ENCODE measurements at regions not wholly inside any gene's neighbourhood (a gene's known extent, or its start where the extent isn't known, plus 50 kb on each side); places are given as distances from the start of the nearest gene placed in this dataset.

- DNase-seq (ENCODE audit: low read depth in 2 of 3, low spot score in 1 of 3): no peak
Observed at GRCh38 chr9:107064378-107064777, 201.4 kb downstream of the ZNF462 start.

DNA sequence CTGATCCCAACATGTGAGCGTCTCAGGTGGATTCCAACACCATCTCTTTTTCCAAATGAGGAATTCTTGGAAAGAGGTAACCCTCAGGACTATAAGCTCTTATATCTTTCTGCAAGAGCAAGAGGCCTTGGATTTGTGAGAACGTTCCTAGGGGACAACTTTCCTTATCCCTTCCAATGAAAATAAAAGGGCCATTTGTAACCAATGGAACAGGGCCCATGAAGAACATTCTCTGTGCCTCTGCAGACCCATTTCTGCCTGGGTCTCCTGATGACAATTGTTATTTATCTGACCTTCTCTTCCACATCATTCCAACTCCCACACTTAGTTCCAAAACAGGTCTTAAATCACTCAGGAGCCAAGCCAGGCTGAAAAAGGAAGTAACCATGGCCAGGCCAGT, 202.6 kb downstream of the ZNF462 start:
- DNase-seq (ENCODE audit: low read depth in 2 of 3, low spot score in 1 of 3): no peak

DNA sequence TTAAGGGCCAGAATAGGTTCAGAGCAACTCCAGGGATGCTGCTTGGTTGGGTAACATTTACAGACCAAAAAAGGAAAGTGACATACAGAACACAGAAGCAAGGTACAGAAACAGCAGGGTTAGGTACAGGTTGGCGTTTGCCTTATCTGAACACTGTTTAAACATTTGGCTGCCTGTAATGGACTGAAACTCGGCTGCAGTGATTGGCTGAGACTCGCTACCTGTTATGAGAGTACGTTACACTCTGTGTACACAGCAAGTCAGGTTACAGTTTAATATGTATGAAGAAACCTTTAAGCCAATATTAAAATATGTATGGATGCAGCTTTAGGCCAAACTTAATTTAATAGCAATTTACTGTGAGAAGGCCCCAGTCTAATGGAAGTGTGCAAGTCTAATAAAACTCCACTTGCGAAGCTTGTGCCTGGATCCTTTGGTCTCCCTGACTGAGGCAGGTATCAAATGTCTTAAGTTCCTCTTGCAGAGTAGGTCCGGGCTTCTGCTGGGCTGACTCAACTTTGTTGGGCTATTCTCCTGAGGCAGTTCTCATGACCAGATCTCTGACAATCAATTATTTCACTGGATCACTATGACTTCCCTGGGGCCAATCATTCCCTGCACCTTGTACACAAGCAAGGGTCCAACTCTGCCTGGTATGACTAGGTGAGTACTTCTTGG, 204.9 kb downstream of the ZNF462 start:
- DNase-seq (ENCODE audit: low read depth in 2 of 3, low spot score in 1 of 3): no peak

DNA sequence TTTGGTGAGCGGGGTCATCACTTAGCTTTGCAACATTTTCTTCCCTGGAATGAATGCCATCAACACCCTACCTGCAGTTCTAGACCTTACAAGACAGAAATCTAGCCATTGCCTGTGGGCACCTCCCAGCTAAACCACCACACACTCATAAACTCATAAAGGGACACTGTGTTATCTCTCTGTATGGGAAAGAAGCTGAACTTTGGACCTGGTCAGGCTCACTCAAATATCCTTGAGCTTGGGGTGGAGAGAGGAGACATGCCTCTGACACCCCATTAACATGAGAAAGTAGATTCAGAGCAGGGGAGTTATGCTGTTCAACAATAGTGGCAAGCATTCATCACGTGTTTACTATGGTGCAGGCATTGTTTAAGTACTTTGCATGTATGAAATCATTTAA, 205.6 kb downstream of the ZNF462 start:
- DNase-seq (ENCODE audit: low read depth in 2 of 3, low spot score in 1 of 3): no peak

- DNase-seq (ENCODE audit: low read depth in 2 of 3, low spot score in 1 of 3): no peak
Observed at GRCh38 chr9:107070586-107070985, 207.6 kb downstream of the ZNF462 start.

DNA sequence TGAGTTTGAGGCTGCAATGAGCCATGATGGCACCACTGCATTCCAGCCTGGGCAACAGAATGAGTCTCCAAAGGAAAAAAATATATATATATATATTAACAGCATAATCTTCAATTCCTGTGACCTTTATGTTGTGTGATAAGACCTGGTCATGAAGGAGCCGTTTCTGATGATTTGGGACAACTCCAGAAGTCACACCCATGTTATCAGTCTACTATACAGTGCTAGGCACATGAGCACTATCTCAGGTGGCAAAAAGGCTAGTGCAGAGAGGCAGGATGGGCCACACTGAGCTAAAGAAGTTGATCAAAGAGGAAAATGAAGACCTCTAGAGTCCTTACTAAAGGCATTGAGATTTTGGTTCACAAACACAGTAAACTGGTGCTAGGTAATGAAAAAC, 205.0 kb upstream of the RAD23B start:
- no peak for DNase-seq (ENCODE audit: low read depth in 2 of 3, low spot score in 1 of 3)

DNA sequence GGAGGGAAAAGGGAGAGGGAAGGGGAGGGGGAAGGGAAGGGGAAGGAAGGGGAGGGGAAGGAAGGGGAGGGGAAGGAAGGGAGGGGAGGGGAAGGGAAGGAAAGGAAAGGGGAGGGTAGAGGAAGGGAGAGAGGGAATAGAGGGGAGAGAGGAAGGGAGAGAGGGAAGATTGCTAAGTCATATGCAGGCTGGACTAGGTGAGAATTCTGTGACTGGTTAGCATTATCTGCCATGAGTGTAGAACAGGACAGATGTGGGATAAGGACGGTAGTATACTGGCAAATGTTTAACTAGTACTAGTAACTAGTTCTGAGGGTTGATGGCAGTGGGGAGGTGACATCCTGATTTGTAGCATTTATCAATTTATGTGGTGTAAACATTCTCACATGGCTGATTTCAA, 203.5 kb upstream of the RAD23B start:
- no peak for DNase-seq (ENCODE audit: low read depth in 2 of 3, low spot score in 1 of 3)

DNA sequence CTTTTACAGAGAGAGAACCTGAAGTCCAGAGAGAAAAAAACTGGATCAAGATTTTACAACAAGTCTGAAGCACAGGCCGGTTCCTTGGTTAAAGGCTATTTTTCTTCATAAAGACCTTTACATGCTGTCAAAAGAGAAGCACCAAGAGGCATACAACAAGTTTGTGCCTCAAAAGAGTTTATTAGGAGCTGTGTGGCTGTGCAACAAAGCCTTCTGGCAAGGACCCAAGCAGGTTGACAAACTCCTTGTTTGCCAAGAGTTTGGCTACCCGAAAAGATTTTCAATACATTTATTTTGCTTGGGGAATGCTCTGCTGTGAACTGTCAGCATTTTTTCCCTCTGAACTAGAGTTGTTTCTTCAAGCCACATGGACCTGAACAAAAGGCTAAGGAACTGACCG, 202.9 kb upstream of the RAD23B start:
- no peak for DNase-seq (ENCODE audit: low read depth in 2 of 3, low spot score in 1 of 3)

- no peak for DNase-seq (ENCODE audit: low read depth in 2 of 3, low spot score in 1 of 3)
Observed at GRCh38 chr9:107086460-107086859, 196.6 kb upstream of the RAD23B start.

GRCh38 chr9:107087222-107087621, 195.9 kb upstream of the RAD23B start:
- DNase-seq (ENCODE audit: low read depth in 2 of 3, low spot score in 1 of 3): no peak

GRCh38 chr9:107090218-107090617, 192.9 kb upstream of the RAD23B start:
- DNase-seq (ENCODE audit: low read depth in 2 of 3, low spot score in 1 of 3): no peak

GRCh38 chr9:107093365-107094060, 189.6 kb upstream of the RAD23B start:
- DNase-seq (ENCODE audit: low read depth in 2 of 3, low spot score in 1 of 3): no peak

- DNase-seq (ENCODE audit: low read depth in 2 of 3, low spot score in 1 of 3): no peak
Observed at GRCh38 chr9:107094370-107094769, 188.7 kb upstream of the RAD23B start.

- no peak for DNase-seq (ENCODE audit: low read depth in 2 of 3, low spot score in 1 of 3)
Observed at GRCh38 chr9:107100591-107100990, 182.5 kb upstream of the RAD23B start.

- DNase-seq (ENCODE audit: low read depth in 2 of 3, low spot score in 1 of 3): no peak
Observed at GRCh38 chr9:107102011-107102410, 181.1 kb upstream of the RAD23B start.

- no peak for DNase-seq (ENCODE audit: low read depth in 2 of 3, low spot score in 1 of 3)
Observed at GRCh38 chr9:107103621-107104020, 179.5 kb upstream of the RAD23B start.

- DNase-seq (ENCODE audit: low read depth in 2 of 3, low spot score in 1 of 3): no peak
Observed at GRCh38 chr9:107105784-107106183, 177.3 kb upstream of the RAD23B start.

DNA sequence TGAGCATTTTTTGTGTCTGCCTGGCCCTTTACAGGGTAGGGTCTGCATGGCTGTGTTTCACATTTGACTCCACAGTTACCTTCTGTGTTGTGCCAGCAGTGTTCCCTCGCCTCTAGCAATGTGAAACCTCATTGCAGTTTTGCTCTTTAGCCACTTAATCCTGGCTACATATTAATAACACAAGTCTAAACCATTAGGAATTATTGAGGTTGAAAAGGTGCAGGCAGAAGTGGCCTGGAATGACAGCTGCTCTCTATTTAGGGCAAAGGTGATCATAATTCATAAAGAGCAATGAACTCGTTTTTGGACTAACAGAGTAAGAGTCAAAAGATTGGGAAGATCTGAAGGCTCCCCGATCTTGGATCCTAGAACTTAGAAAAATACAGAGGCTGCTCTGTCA, 176.7 kb upstream of the RAD23B start:
- no peak for DNase-seq (ENCODE audit: low read depth in 2 of 3, low spot score in 1 of 3)

- DNase-seq (ENCODE audit: low read depth in 2 of 3, low spot score in 1 of 3): no peak
Observed at GRCh38 chr9:107108342-107109130, 174.5 kb upstream of the RAD23B start.

DNA sequence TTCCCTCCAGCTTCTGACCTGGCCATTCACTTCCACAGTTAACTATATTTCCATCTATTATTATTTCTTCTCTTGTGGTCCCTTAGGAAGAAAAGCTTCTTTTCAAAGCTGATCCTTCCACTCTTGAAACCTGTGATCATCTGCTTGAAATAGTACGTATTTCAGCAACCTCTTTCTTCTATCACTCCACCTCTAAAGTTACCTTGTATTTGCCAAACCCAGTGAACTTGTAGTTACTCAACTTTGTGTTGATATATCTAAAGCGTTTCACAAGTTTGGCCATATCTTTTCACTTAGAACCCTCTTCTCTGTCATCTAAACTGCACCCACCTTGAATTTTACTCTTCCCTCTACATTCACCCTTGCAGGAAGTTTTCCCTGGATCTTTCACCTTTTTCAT, 173.8 kb upstream of the RAD23B start:
- DNase-seq (ENCODE audit: low read depth in 2 of 3, low spot score in 1 of 3): no peak

GRCh38 chr9:107110153-107110552, 172.9 kb upstream of the RAD23B start:
- DNase-seq (ENCODE audit: low read depth in 2 of 3, low spot score in 1 of 3): no peak

DNA sequence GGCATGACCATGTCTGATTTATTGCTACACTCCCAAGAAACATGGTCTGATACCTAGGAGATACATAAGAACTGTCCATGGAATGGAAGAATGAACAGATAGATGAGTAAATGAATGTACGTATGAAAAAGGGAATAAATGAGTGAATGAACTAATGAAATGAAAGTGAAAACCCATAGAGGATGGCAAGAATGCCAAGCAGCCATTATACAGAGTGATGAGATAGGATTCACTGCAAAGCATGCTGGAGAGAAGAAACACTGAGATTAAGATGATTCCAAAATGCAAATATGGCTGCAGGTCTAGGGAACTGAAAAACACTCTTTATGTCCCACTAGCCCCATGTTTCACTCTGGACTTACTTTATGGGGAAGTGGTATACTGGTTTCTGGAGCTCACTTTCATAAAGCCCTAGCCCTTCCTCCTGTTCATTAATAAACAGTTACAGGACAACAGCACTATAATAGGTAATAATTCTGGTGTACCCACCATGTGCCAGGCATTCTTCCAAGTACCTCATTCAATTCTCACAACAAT, 170.3 kb upstream of the RAD23B start:
- DNase-seq (ENCODE audit: low read depth in 2 of 3, low spot score in 1 of 3): no peak

All from stimulated activated CD4-positive, alpha-beta T cell treated with anti-CD3 and anti-CD28 coated beads, Interleukin-12 subunit alpha, Interleukin-12 subunit beta, amount 100 ng/mL, for 48 hours (primary cell).